KOPT-K1 (cell line): ENCODE measurements at regions not wholly inside any gene's neighbourhood (a gene's known extent, or its start where the extent isn't known, plus 50 kb on each side); places are given as distances from the start of the nearest gene placed in this dataset.

Experiments used
- H3K27ac ChIP-seq: fragments of 200-600 bp; sonication (generic); 2 replicates; pipeline ENCODE4 v1.5.1; 2016; ENCODE audit warnings: antibody characterized with exemption, mild to moderate bottlenecking, low read depth, low read length; ENCODE audit not compliant: poor library complexity, severe bottlenecking
- H3K36me3 ChIP-seq: fragments of 200-600 bp; sonication (generic); 2 replicates; pipeline ENCODE4 v1.5.1; 2017; ENCODE audit warnings: antibody characterized with exemption, mild to moderate bottlenecking, low read length, moderate library complexity; ENCODE audit not compliant: insufficient read depth
- H3K9me3 ChIP-seq: fragments of 200-600 bp; sonication (generic); 2 replicates; pipeline ENCODE4 v1.5.1; 2017; ENCODE audit warnings: antibody characterized with exemption, low read length, mild to moderate bottlenecking; ENCODE audit not compliant: insufficient read depth, poor library complexity, severe bottlenecking

DNA sequence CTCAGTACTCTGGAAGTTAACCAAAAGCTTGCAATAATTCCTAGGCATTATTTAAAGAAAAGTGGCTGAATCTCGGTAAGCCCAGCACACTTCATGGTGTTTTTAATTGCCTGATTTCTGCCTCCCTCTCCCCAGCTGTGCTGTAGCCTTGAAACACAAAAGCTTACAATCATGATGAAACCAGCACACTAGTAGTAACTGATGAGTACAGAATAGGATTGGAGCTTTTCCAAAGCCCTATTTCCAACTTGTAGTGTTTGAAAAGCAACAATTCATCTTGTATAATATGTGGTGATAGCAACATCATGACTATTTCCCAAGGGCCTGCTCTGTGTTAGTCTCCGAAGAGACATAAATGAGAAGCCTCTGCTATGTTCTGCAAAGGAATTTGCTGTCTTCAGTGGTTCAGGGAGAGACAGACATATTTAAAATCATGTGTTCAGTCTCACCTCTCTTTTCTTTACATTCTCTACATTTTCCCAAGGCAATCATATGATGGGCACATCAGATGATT is 1015.0 kb downstream of the BCL11A start:
- H3K36me3 ChIP-seq: no peaks in the 10 kb centered on the region
- peaks cover 15% of the 10 kb centered on the region for H3K9me3 ChIP-seq
- H3K27ac ChIP-seq: no peak overlapping the region

DNA sequence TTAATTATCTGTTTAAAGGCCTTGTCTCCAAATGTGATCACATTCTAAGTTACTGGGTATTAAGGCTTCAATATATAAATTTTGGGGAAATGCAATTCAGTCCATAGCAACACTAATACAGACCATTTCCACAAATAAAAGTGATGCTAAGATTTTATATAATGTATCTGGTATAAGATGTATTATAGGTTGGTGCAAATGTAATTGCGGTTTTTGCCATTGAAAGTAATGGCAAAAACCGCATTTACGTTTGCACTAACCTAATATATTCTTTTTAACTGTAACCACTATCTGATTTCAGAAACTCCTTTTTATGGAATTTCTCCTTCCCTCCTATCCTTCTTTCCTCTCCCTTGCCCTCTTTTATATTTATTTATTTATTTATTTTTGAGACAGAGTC is 1020.6 kb downstream of the BCL11A start:
- H3K36me3 ChIP-seq: no peaks in the 10 kb centered on the region
- H3K27ac ChIP-seq: no peak overlapping the region
- H3K9me3 ChIP-seq: peaks cover 24% of the 10 kb centered on the region

GRCh38 chr2:59530258-59530657 is 1023.2 kb downstream of the BCL11A start:
- H3K9me3 ChIP-seq: peaks cover 10% of the 10 kb centered on the region
- H3K27ac ChIP-seq: no peak overlapping the region
- H3K36me3 ChIP-seq: no peaks in the 10 kb centered on the region

DNA sequence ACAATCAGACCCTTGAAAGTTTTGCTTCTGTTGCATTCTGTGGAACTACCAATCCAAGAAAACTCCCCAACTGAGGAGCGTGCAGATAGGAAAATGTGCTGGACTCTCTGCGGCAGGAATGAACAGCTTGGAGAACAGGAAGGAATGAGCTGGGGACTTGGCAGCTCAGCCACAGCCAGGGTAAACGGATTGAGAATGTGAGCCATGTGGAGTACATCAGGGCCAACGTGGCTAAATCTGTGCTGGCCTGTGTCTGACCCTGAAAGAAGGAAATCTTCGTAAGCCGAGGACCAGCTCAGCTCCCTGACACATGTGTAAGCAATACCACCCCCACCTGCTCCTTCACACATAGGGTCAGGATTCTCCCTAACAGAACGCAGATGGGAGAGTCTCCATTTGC is 1023.7 kb downstream of the BCL11A start:
- Histone ChIP-seq H3K36me3 (no peaks in the 10 kb centered on the region), H3K27ac (no peak overlapping the region), H3K9me3 (peaks cover 10% of the 10 kb centered on the region)

DNA sequence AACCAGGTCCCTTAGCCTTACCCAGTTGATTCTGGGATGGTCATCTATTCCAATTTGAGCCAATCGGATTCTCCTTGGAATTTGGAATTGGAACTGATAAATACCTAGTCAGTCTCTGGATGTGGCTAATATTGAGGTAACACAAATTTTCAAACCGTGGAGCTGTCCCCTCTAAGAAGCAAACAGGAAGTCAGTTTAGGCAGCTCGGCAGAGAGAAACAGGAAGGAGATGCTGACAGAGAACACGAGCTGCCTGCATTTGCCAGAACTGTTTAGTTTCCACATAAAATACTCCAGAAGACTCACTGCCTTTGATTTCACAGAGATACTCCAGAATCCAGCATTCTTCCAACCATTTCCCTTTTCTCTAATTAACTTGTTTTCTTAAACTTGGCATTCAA is 1024.9 kb downstream of the BCL11A start:
- Histone ChIP-seq H3K27ac (no peak overlapping the region), H3K36me3 (no peaks in the 10 kb centered on the region), H3K9me3 (peaks cover 10% of the 10 kb centered on the region)

DNA sequence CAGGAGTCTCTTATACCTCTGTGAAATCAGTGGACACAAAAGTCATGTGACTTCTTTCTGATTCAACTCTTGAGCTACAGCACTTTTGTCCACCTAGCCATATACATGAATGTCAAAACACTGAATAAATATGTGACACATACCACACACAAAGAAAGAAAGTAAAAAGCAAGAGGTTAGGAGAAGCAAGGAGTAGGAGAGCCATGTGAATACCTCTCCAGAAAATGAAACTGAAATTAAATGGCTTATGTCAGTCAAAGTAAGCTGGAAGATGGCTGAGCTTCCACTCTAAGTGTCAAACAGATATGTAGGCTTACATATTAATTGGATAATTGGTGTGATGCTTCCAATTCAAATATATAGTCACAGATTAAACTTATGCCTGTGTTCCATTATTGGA is 1050.5 kb downstream of the BCL11A start:
- Histone ChIP-seq H3K27ac (no peak overlapping the region), H3K9me3 (peaks cover 6% of the 10 kb centered on the region), H3K36me3 (no peaks in the 10 kb centered on the region)

DNA sequence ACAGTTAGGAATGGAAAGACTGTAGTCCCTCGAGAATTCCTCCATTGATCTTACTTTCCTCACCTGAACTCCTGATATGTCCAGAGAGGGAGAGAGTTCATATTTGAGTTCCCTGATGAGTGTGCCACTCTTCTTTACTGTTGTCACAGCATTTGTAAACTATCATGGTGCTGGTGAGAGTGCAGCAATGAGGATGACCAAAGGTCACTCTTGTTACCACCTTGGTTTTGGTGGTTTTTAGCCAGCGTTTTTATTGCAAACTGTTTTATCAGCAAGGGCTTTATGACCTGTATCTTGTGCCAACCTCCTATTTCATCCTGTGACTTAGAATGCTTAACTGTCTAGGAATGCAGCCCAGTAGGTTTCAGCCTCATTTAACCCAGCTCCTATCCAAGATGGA is 1062.5 kb downstream of the BCL11A start:
- H3K36me3 ChIP-seq: no peaks in the 10 kb centered on the region
- peaks cover 19% of the 10 kb centered on the region for H3K9me3 ChIP-seq
- H3K27ac ChIP-seq: no peak overlapping the region

- peaks cover 11% of the 10 kb centered on the region for H3K9me3 ChIP-seq
- no peak overlapping the region for H3K27ac ChIP-seq
- no peaks in the 10 kb centered on the region for H3K36me3 ChIP-seq
Measured at GRCh38 chr2:59490192-59490591, 1063.3 kb downstream of the BCL11A start.

DNA sequence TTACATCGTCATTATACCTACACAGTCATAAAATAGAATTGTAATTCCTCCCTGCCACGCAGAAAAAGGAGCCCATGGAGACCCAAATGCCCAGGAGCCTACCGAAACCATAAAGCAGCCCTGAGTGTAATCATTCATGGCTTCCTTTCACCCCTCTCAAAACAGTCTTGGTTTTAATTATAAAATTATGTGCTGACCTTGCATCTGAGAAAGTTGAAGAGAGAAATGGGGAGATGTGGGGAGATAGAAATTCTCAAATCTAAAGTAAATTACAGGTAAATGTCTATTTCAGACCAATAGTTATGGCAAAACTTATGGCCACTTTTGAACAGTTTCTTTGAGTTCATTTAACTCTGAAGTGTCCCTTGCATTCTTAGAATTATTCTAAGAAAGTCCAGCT is 1068.8 kb downstream of the BCL11A start:
- Histone ChIP-seq H3K9me3 (peaks cover 5% of the 10 kb centered on the region), H3K36me3 (no peaks in the 10 kb centered on the region), H3K27ac (no peak overlapping the region)

DNA sequence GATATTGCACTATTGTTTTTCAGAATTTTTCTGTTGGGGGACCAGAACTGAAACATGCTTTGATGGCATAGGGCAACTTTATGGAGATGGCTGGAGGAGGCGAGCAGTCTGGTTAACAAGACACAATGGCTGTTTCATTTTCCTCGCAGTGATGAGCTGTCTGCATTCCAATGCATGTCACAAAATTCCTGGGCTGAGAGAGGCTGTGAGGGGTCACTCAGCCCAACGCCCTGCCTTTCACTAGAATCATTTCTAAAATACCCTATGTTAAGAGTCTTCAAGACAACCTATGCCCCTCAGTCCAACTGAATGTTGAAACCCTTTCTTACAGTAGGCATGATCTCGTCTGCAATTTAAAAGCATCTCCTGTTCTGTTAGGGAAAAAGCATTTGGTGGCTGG is 1090.0 kb downstream of the BCL11A start:
- H3K27ac ChIP-seq: no peak overlapping the region
- peaks cover 6% of the 10 kb centered on the region for H3K9me3 ChIP-seq
- no peaks in the 10 kb centered on the region for H3K36me3 ChIP-seq

- H3K9me3 ChIP-seq: peaks cover 1% of the 10 kb centered on the region
- no peaks in the 10 kb centered on the region for H3K36me3 ChIP-seq
- H3K27ac ChIP-seq: no peak overlapping the region
Measured at GRCh38 chr2:59462422-59463197, 1090.8 kb downstream of the BCL11A start.

- Histone ChIP-seq H3K27ac (no peak overlapping the region), H3K36me3 (no peaks in the 10 kb centered on the region), H3K9me3 (no peaks in the 10 kb centered on the region)
Measured at GRCh38 chr2:59461127-59461526, 1092.3 kb downstream of the BCL11A start.

- no peak overlapping the region for H3K27ac ChIP-seq
- no peaks in the 10 kb centered on the region for H3K9me3 ChIP-seq
- H3K36me3 ChIP-seq: no peaks in the 10 kb centered on the region
Measured at GRCh38 chr2:59458800-59459199, 1094.7 kb downstream of the BCL11A start.

- Histone ChIP-seq H3K36me3 (no peaks in the 10 kb centered on the region), H3K9me3 (no peaks in the 10 kb centered on the region), H3K27ac (no peak overlapping the region)
Measured at GRCh38 chr2:59456285-59456684, 1097.2 kb downstream of the BCL11A start.

GRCh38 chr2:59449274-59449673 is 1104.2 kb downstream of the BCL11A start:
- Histone ChIP-seq H3K9me3 (no peaks in the 10 kb centered on the region), H3K27ac (no peak overlapping the region)

DNA sequence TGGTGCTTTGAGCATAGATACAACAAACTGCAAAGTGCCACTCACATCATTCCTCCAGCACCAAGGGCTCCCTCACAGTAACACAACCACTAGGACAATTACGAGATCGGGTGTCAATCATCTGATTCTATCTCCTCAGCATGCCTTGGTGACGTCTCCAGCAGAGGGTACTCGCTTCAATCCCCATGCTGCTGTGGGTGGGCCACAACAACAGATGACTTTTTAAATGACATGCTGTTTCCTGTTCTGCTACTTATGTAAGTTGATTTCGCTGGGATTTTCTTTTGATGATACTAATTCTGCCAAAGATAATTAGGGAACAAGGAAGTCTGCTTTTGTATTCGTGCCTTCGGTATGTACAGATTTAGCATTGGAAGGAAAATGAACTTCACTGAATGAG is 1113.0 kb downstream of the BCL11A start:
- no peaks in the 10 kb centered on the region for H3K9me3 ChIP-seq
- no peak overlapping the region for H3K27ac ChIP-seq
- no peaks in the 10 kb centered on the region for H3K36me3 ChIP-seq

More at GRCh38 chr2:59449274-59449673, 1104.2 kb downstream of the BCL11A start:
- no peaks in the 10 kb centered on the region for H3K36me3 ChIP-seq
